T-helper 22 cell (primary cell): ENCODE measurements at regions not wholly inside any gene's neighbourhood (a gene's known extent, or its start where the extent isn't known, plus 50 kb on each side); places are given as distances from the start of the nearest gene placed in this dataset.

Experiments used
- DNase-seq: peaks from one replicate; pipeline ENCODE4 v3.0.0-alpha.2; 2020; ENCODE audit warnings: low read depth

DNA sequence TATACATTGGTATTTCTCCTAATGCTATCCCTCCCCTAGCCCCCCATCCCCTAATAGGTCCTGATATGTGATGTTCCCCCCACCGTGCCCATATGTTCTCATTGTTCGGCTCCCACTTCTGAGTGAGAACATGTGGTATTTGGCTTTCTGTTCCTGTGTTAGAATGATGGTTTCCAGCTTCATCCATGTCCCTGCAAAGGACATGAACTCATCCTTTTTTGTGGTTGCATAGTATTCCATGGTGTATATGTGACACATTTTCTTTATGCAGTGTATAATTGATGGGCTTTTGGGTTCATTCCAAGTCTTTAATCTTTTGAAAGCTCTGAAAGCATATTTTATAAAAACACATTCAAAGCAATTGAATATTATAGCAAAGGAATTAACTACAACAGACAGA lies 1169.4 kb upstream of the ZEB2 start:
- no peak for DNase-seq

DNA sequence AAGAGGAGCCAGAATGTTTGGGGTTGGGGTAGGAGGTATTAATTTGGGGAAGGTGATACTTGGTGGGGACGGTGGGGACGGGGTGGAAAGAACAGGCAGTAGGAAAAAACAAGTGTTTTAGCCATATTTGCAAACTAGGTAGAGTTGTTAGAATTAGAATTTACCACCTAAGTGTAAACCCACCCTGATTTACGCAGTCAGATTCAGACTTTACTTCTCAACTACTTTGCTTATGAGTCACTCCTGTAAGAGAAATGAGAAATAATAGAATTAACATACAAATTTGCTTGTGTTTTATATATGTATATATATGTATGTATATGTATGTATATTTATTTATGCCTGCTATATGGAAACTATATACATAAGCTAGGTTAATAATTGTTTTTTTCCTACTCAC lies 1168.2 kb upstream of the ZEB2 start:
- DNase-seq: no peak

GRCh38 chr2:145687442-145688134 lies 1167.7 kb upstream of the ZEB2 start:
- no peak for DNase-seq

DNA sequence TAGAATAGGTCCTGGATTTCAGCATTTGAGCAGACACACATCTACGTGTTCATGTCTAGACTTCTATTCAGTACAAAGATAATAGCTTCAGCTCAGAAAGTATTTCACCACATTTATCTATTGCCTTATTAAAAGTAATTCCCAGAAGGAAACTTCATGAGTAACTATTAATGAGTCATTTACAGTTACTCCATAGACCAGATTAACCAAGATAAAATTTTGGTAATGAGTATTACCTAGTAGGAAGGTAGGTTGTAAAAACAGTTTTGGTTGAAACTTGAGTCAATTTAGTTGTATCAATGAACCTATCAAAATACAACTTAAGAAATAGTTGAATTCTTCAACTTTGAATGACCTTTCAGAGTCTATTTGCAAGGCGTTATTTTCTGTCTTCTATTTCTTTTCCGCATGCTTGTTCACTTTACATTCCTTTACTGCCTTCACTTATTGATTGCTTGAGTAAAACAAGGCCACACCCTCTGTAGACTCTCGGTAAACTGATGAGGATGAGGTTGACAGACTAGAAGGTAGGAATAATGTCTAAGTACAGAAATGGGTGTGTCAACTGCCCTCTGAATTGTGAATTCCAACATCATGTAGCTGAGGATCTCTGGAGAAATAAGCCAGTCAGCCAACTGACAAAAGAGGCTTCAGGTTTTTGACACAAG lies 1165.6 kb upstream of the ZEB2 start:
- DNase-seq: no peak

GRCh38 chr2:145682546-145683157 lies 1162.7 kb upstream of the ZEB2 start:
- DNase-seq: no peak

DNA sequence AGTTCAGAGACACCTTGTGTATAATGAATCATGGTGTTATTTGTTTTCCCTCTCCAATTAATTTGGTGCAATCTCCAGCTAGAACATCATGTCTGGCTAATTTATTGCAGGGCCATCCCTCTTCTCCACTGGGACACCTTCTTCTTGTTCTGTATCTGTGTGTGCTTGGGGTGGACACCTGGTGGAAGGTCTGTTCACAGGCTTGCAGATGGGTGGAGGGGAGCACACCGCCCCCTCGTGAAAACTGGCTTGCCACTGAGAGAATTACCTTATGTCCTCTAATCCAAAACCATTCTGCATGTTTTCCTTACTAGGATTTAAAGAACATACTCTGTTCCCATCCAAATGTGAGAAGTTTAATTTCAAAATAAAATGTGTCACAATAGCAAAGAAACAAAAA lies 1160.4 kb upstream of the ZEB2 start:
- DNase-seq: no peak

DNA sequence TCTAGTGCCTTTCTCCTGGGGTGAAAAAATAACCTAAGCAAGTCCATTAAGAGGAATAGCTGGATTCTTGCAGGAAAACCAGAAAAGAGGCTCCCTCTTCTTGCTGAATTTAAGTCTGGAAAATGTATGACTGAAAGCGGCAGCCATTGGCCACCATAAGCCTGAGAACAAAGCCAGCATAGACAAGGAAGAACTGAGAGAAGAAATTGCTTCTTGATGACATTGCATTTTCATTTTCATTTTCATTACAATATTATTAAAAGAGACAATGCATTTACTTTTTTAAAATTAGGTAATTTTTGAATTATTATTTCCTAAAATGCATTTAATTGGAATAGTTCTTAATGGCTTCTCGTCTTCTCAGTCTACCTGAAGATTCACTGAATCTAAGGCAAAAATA lies 1157.5 kb upstream of the ZEB2 start:
- no peak for DNase-seq

DNA sequence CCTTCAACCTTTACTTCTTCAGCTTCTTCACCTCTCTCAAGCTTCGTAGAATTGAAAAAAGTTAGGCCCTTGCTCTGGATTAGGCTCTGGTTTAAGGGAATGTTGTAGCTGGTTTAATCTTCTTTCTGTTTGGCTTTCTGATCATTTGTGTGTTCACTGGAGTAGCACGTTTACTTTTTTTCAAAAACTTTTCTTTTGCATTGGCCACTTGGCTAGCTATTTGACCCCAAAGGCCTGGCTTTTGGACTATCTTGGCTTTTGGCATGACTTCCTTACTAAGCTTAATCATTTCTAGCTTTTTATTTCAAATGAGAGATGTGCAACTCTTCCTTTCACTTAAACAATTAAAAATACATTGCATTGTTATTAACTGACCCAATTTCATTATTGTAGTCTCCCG lies 1154.8 kb upstream of the ZEB2 start:
- no peak for DNase-seq

DNA sequence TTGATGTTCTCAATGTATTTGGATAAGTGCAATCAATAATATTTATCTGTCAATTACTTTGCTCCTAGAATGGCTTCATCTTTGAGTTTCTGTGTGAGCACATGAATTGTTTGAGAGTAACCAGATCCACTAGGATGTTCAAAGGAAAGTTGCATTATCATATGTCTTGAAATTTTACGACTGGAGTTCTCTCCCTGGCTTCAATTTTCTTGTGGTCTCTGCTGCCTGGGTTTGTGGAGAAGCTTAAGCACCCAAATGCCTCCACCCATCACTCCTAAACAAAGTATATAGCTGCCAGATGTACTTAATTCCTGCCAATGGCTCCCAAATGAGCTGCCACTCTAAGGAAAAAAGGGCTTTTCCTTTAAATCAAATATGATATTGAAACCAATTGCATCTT lies 1149.4 kb upstream of the ZEB2 start:
- no peak for DNase-seq

GRCh38 chr2:145666552-145666951 lies 1146.6 kb upstream of the ZEB2 start:
- DNase-seq: no peak

GRCh38 chr2:145657265-145657664 lies 1137.3 kb upstream of the ZEB2 start:
- DNase-seq: no peak

DNA sequence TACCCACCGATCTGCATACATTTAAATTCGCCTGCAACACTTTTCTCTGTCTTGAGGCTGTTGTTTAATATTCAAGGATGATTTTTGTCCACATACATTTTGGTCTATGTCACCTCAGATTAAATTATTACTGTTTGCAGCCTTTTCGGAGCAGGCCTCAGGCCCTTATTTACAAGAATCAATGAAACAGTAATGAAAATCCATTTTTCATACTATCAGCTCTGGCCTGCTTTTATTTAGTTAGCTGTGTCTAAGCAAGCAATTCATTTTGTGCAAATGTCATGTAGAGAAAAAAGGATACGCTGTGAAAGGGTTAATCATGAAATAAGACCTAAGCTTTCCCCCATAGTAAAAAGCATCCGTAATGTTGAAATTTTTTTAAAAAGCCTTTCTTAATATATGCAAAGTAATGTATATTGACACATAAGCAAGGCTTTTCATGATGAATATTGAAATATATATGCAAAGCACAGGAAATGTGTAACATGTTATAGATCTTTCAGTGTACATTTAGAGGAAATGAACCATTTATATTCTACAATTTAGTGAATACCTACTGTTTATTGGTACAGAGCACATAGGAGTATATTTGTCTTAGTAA lies 1135.3 kb upstream of the ZEB2 start:
- no peak for DNase-seq

DNA sequence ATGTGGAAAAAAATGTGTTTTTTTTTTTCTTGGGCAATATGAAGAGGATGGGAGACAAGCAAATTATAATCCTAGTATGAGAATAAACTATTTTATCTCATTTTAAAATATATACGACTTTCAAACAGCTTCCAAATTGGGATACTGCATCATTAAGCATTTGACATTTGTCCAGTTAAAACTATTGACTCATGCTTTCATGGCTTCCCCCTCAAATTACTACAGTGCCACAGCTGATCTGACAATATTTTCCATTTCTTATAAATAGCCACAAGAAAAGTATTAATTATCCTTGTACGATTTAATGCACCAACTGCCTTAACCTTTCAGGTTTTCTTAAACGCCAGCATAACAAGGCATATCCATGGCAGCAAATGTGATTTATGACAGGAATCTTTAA lies 1134.8 kb upstream of the ZEB2 start:
- DNase-seq: no peak

- DNase-seq: no peak
These were observed 1134.2 kb upstream of the ZEB2 start for GRCh38 chr2:145654156-145654555.

DNA sequence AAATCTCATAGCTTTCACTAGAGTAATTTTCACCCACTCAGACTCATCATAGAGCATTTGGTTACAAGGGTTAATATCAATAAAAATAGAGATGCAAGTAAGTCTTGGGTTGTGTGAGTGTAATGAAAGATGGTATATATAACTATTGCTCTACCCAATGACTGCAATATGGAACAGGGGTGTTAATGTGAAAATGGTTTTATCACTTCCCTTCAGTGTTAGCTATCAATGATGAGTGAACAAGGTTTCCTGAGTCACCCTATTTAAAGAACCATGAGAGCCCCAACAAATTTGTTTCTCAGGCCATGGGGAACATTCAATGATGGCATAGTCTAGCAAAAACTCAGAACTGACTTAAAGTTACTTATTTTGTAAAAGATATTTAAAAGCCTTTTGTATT lies 1133.6 kb upstream of the ZEB2 start:
- no peak for DNase-seq

- DNase-seq: no peak
These were observed 1132.9 kb upstream of the ZEB2 start for GRCh38 chr2:145652571-145653545.

- no peak for DNase-seq
These were observed 1132.1 kb upstream of the ZEB2 start for GRCh38 chr2:145652036-145652435.

GRCh38 chr2:145650226-145650625 lies 1130.3 kb upstream of the ZEB2 start:
- DNase-seq: no peak

DNA sequence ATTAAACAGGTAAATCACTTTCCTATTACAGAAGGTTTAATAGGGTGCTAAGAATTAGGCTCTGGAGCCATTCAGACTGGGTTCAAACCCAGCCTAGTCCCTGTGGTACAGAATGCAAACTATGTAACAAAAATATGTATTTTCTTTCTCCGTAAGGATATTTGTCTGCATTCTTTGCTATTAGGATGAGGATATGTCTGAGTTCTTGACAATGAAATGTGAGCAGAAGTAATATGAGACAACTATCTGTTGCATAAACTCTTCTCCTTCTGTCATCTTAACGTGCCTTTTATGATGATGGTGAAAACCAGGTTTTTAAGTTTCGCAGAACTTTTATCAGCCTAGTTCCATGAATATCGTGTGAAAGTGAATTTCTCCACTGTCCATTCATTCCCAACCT lies 1129.1 kb upstream of the ZEB2 start:
- DNase-seq: no peak

GRCh38 chr2:145644820-145645302 lies 1124.9 kb upstream of the ZEB2 start:
- DNase-seq: no peak

GRCh38 chr2:145638675-145639074 lies 1118.8 kb upstream of the ZEB2 start:
- DNase-seq: no peak
